Adrenal gland (tissue), 5 donors: ENCODE measurements at regions not wholly inside any gene's neighbourhood (a gene's known extent, or its start where the extent isn't known, plus 50 kb on each side); places are given as distances from the start of the nearest gene placed in this dataset.

ENCODE experiments used
- POLR2A ChIP-seq, 2 donors: fragments of 450-650 bp; IDR thresholded peaks; one replicate each; pipeline ENCODE4 v1.6.1; 2017; ENCODE audit warnings: antibody characterized with exemption in 2 of 2, mild to moderate bottlenecking in 2 of 2, moderate library complexity in 1 of 2
- TF ChIP-seq, protein P1 (sequence below), 6 experiments: fragments of 450-650 bp in 4 of 6; fragments of 200-600 bp in 2 of 6; sonication (generic) in 1 of 6; IDR thresholded peaks; 1 replicate in 5 of 6; 2 replicates in 1 of 6; pipeline versions ENCODE4 v1.5.1 to v1.8.0; 2016 to 2021; ENCODE audit warnings: antibody characterized with exemption in 6 of 6, mild to moderate bottlenecking in 2 of 6, moderate library complexity in 1 of 6
- donor health status: DM: no; HTN: no; CAD: no.

- TF ChIP-seq POLR2A (IDR thresholded peaks at IDR 0.05): no peak
- TF ChIP-seq, protein P1, sequence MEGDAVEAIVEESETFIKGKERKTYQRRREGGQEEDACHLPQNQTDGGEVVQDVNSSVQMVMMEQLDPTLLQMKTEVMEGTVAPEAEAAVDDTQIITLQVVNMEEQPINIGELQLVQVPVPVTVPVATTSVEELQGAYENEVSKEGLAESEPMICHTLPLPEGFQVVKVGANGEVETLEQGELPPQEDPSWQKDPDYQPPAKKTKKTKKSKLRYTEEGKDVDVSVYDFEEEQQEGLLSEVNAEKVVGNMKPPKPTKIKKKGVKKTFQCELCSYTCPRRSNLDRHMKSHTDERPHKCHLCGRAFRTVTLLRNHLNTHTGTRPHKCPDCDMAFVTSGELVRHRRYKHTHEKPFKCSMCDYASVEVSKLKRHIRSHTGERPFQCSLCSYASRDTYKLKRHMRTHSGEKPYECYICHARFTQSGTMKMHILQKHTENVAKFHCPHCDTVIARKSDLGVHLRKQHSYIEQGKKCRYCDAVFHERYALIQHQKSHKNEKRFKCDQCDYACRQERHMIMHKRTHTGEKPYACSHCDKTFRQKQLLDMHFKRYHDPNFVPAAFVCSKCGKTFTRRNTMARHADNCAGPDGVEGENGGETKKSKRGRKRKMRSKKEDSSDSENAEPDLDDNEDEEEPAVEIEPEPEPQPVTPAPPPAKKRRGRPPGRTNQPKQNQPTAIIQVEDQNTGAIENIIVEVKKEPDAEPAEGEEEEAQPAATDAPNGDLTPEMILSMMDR (IDR thresholded peaks at IDR 0.05): no peak
These were observed 609.4 kb upstream of the COX7C start for GRCh38 chr5:86008293-86008692.
